ENCODE measurements at regions not wholly inside any gene's neighbourhood (a gene's known extent, or its start where the extent isn't known, plus 50 kb on each side); places are given as distances from the start of the nearest gene placed in this dataset.

GRCh38 chrX:94216738-94217137, 542.7 kb downstream of the FAM133A start:
- TF ChIP-seq POLR2AphosphoS5 (IDR thresholded peaks at IDR 0.05): no peak
- intact Hi-C loops (cut with DNase I; ENCODE audit: low total_unique reads): no loop called here

GRCh38 chrX:94252211-94252610, 578.2 kb downstream of the FAM133A start:
- no peak for TF ChIP-seq CTCF (IDR thresholded peaks at IDR 0.05 in 8 of 11, conservative IDR thresholded peaks at IDR 0.05 in 3 of 11)
- no peak for TF ChIP-seq POLR2A (IDR thresholded peaks at IDR 0.05)
- TF ChIP-seq POLR2AphosphoS5 (IDR thresholded peaks at IDR 0.05): no peak
- no peak overlapping the region for H3K4me3 ChIP-seq
- no peak overlapping the region for H3K27ac ChIP-seq
- intact Hi-C loops (cut with DNase I; ENCODE audit: low total_unique reads): no loop called here
- H3K4me1 ChIP-seq: no peaks in the 10 kb centered on the region
- no peaks in the 10 kb centered on the region for H3K36me3 ChIP-seq
- H3K27me3 ChIP-seq (replicated peaks in 1 of 7): no peaks in the 10 kb centered on the region
- H3K9me3 ChIP-seq: peaks cover 0 to 3% (median 0%) of the 10 kb centered on the region in 8 donors
- 66 to 77% (median 71%) methylated on average over 2 of the region's 2 CpGs for WGBS, 5 donors
- no peak for DNase-seq

More at GRCh38 chrX:94216738-94217137, 542.7 kb downstream of the FAM133A start:
- Histone ChIP-seq H3K27ac (no peak overlapping the region), H3K9me3 (no peaks in the 10 kb centered on the region), H3K4me3 (no peak overlapping the region), H3K4me1 (no peaks in the 10 kb centered on the region), H3K36me3 (no peaks in the 10 kb centered on the region), H3K27me3 (replicated peaks in 1 of 7) (no peaks in the 10 kb centered on the region)
- 57 to 78% (median 60%) methylated on average over 1 of the region's 1 CpG for WGBS, 5 donors
- DNase-seq: no peak

DNA sequence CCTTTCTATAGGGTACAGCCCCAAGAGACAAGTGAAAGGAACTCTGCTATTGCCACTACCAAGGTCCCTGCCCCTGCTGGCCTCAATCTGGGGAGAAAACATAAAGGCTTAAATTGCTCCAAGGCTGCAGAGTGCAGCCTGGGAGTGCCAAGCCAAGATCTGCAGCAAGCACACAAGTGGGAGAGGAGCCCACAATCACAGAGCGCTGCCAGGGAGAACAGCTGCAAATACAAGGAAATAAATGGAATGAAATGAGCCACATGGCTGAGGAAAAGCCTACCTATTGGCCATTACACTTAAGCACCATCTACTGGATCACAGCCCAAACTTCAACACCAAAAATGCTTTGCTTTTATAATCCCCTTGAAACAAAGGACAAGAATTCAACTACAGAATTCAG, 582.4 kb downstream of the FAM133A start:
- Histone ChIP-seq H3K9me3 (peaks cover 0 to 12% (median 0%) of the 10 kb centered on the region in 8 donors), H3K36me3 (no peaks in the 10 kb centered on the region), H3K27ac (no peak overlapping the region), H3K27me3 (replicated peaks in 1 of 7) (no peaks in the 10 kb centered on the region), H3K4me3 (no peak overlapping the region), H3K4me1 (no peaks in the 10 kb centered on the region)
- intact Hi-C loops (cut with DNase I; ENCODE audit: low total_unique reads): no loop called here
- 71 to 100% (median 75%) methylated on average over 1 of the region's 1 CpG for WGBS, 5 donors
- no peak for DNase-seq
- TF ChIP-seq POLR2A (IDR thresholded peaks at IDR 0.05) (no peak), POLR2AphosphoS5 (IDR thresholded peaks at IDR 0.05) (no peak), CTCF (IDR thresholded peaks at IDR 0.05 in 8 of 11, conservative IDR thresholded peaks at IDR 0.05 in 3 of 11) (no peak)

GRCh38 chrX:94265323-94265722, 591.3 kb downstream of the FAM133A start:
- Histone ChIP-seq H3K27me3 (replicated peaks in 1 of 7) (no peaks in the 10 kb centered on the region), H3K27ac (no peak overlapping the region), H3K4me1 (no peaks in the 10 kb centered on the region), H3K9me3 (peaks cover 0 to 8% (median 0%) of the 10 kb centered on the region in 8 donors), H3K36me3 (no peaks in the 10 kb centered on the region), H3K4me3 (no peak overlapping the region)
- WGBS, 5 donors: 71 to 88% (median 75%) methylated on average over 1 of the region's 1 CpG
- DNase-seq: no peak
- intact Hi-C loops (cut with DNase I; ENCODE audit: low total_unique reads): no loop called here
- TF ChIP-seq CTCF (IDR thresholded peaks at IDR 0.05 in 8 of 11, conservative IDR thresholded peaks at IDR 0.05 in 3 of 11): no peak
- TF ChIP-seq POLR2A (IDR thresholded peaks at IDR 0.05): no peak
- no peak for TF ChIP-seq POLR2AphosphoS5 (IDR thresholded peaks at IDR 0.05)

- no peak overlapping the region for H3K27ac ChIP-seq
- intact Hi-C loops (cut with DNase I; ENCODE audit: low total_unique reads): no loop called here
- WGBS, 5 donors: 46 to 65% (median 54%) methylated on average over 2 of the region's 2 CpGs
- no peak for DNase-seq
- H3K9me3 ChIP-seq: peaks cover 0 to 11% (median 0%) of the 10 kb centered on the region in 8 donors
- H3K4me1 ChIP-seq: no peaks in the 10 kb centered on the region
- H3K4me3 ChIP-seq: no peak overlapping the region
- TF ChIP-seq POLR2AphosphoS5 (IDR thresholded peaks at IDR 0.05): no peak
- TF ChIP-seq CTCF (IDR thresholded peaks at IDR 0.05 in 8 of 11, conservative IDR thresholded peaks at IDR 0.05 in 3 of 11): no peak
- TF ChIP-seq POLR2A (IDR thresholded peaks at IDR 0.05): no peak
- no peaks in the 10 kb centered on the region for H3K36me3 ChIP-seq
- H3K27me3 ChIP-seq (replicated peaks in 1 of 7): peaks cover 0 to 5% (median 0%) of the 10 kb centered on the region in 7 donors
Observed at GRCh38 chrX:94288325-94288724, 614.3 kb downstream of the FAM133A start.

Data from spleen (tissue), 11 donors.